Activated CD4-positive, alpha-beta T cell treated with anti-CD3 and anti-CD28 coated beads for 1 hour (primary cell): ENCODE measurements at regions not wholly inside any gene's neighbourhood (a gene's known extent, or its start where the extent isn't known, plus 50 kb on each side); places are given as distances from the start of the nearest gene placed in this dataset.

Experiments used
- DNase-seq: peaks from one replicate; pipeline ENCODE4 v3.0.0-alpha.2; 2020

- no peak for DNase-seq
Observed at GRCh38 chr10:9719246-9719645, 1298.4 kb upstream of the CELF2 start.

- no peak for DNase-seq
Observed at GRCh38 chr10:9733766-9734165, 1283.9 kb upstream of the CELF2 start.

GRCh38 chr10:9734218-9734617, 1283.5 kb upstream of the CELF2 start:
- no peak for DNase-seq

- DNase-seq: no peak
Observed at GRCh38 chr10:9735731-9736130, 1281.9 kb upstream of the CELF2 start.

GRCh38 chr10:9743639-9744038, 1274.0 kb upstream of the CELF2 start:
- no peak for DNase-seq

GRCh38 chr10:9745158-9745557, 1272.5 kb upstream of the CELF2 start:
- DNase-seq: no peak

- no peak for DNase-seq
Observed at GRCh38 chr10:9757176-9757575, 1260.5 kb upstream of the CELF2 start.

- DNase-seq: no peak
Observed at GRCh38 chr10:9759596-9759995, 1258.1 kb upstream of the CELF2 start.

- DNase-seq: no peak
Observed at GRCh38 chr10:9762966-9763656, 1254.6 kb upstream of the CELF2 start.

- no peak for DNase-seq
Observed at GRCh38 chr10:9766762-9767161, 1250.9 kb upstream of the CELF2 start.

GRCh38 chr10:9781666-9782065, 1236.0 kb upstream of the CELF2 start:
- no peak for DNase-seq

- no peak for DNase-seq
Observed at GRCh38 chr10:9786101-9786500, 1231.6 kb upstream of the CELF2 start.

- no peak for DNase-seq
Observed at GRCh38 chr10:9786576-9786975, 1231.1 kb upstream of the CELF2 start.

- DNase-seq: no peak
Observed at GRCh38 chr10:9789996-9790395, 1227.7 kb upstream of the CELF2 start.

- no peak for DNase-seq
Observed at GRCh38 chr10:9792181-9792580, 1225.5 kb upstream of the CELF2 start.

GRCh38 chr10:9796564-9796963, 1221.1 kb upstream of the CELF2 start:
- no peak for DNase-seq

- no peak for DNase-seq
Observed at GRCh38 chr10:9800011-9800410, 1217.7 kb upstream of the CELF2 start.

- no peak for DNase-seq
Observed at GRCh38 chr10:9800571-9800970, 1217.1 kb upstream of the CELF2 start.

GRCh38 chr10:9807846-9808245, 1209.8 kb upstream of the CELF2 start:
- DNase-seq: no peak

GRCh38 chr10:9811601-9812000, 1206.1 kb upstream of the CELF2 start:
- DNase-seq: no peak

- DNase-seq: no peak
Observed at GRCh38 chr10:9814285-9814864, 1203.3 kb upstream of the CELF2 start.

- DNase-seq: no peak
Observed at GRCh38 chr10:9819756-9820494, 1197.7 kb upstream of the CELF2 start.

GRCh38 chr10:9823268-9823930, 1194.3 kb upstream of the CELF2 start:
- no peak for DNase-seq

- DNase-seq: no peak
Observed at GRCh38 chr10:9824631-9825071, 1193.0 kb upstream of the CELF2 start.
